ENCODE measurements at regions not wholly inside any gene's neighbourhood (a gene's known extent, or its start where the extent isn't known, plus 50 kb on each side); places are given as distances from the start of the nearest gene placed in this dataset.

GRCh38 chrX:140447150-140447549 lies 57.7 kb downstream of the SOX3 start:
- TF ChIP-seq, protein P1, sequence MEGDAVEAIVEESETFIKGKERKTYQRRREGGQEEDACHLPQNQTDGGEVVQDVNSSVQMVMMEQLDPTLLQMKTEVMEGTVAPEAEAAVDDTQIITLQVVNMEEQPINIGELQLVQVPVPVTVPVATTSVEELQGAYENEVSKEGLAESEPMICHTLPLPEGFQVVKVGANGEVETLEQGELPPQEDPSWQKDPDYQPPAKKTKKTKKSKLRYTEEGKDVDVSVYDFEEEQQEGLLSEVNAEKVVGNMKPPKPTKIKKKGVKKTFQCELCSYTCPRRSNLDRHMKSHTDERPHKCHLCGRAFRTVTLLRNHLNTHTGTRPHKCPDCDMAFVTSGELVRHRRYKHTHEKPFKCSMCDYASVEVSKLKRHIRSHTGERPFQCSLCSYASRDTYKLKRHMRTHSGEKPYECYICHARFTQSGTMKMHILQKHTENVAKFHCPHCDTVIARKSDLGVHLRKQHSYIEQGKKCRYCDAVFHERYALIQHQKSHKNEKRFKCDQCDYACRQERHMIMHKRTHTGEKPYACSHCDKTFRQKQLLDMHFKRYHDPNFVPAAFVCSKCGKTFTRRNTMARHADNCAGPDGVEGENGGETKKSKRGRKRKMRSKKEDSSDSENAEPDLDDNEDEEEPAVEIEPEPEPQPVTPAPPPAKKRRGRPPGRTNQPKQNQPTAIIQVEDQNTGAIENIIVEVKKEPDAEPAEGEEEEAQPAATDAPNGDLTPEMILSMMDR (conservative IDR thresholded peaks at IDR 0.05; ENCODE audit: low read length), result no peak
- TF ChIP-seq EZH2phosphoT487 (IDR thresholded peaks at IDR 0.05; ENCODE audit: borderline replicate concordance), result no peak
